Middle frontal gyrus (tissue), 1 donor: ENCODE measurements at regions not wholly inside any gene's neighbourhood (a gene's known extent, or its start where the extent isn't known, plus 50 kb on each side); places are given as distances from the start of the nearest gene placed in this dataset.

Experiments
- DNase-seq: peaks from one replicate; pipeline ENCODE4 v3.0.0-alpha.2; 2015; ENCODE audit warnings: low spot score; ENCODE audit errors: extremely low spot score

DNA sequence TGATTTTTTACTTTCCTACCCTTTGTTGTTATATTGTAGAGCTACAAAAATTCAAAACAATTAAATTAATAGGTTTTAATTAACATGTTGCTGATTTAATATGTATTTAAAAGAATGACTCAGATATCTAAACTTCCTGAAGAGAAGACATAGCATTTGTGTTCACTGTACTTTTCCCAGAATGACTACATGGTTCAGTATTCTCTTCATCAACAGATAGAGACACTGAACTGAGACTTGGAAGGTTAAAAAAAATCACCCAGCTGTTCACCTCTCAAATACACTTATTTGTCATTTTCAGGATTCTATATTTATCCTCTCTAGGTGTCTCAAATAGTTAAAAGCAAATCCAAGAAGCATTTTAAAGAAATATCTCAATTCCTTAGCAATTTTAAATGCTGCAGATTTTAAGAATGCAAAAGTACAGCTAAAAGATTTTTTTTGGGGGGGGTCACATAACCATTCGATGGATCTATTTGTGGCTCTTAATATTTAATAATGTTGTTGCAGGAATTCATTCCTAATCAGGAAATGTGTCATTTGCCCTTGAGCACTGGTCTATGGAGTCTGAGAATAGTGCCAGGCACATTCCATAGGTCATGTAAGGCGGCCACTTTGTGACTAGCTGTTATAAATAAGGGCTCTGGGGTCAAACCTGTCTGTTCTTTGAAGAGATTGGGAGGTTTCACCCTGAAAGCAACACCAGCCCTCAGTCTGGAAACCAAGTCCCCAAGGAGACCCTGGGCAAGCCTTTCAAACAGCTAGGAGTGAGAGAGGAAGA is 463.1 kb downstream of the NR2F1-AS1 start:
- no peak for DNase-seq

GRCh38 chr5:93107805-93108520 is 473.1 kb downstream of the NR2F1-AS1 start:
- no peak for DNase-seq

- DNase-seq, result no peak
These were observed 473.9 kb downstream of the NR2F1-AS1 start for GRCh38 chr5:93107141-93107540.

DNA sequence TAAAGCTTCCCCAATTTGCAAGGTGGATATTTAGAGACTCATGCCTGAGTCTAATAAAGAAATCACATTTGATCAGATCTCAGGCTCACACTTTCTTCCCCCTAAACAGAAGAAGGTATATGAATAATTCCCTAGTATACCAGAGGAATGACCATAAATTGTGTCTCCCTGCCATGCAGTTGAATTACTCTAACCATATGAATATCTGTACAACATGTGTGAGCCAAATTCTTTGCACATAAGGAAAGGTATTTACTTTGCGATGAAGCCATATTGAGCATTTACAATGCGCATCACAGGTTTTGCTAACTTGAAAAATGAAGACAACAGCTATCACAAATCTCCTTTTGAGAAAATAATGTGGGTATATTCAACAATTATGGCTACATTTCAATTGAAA is 479.4 kb downstream of the NR2F1-AS1 start:
- DNase-seq, result no peak

GRCh38 chr5:93100976-93101375 is 480.0 kb downstream of the NR2F1-AS1 start:
- no peak for DNase-seq

- DNase-seq, result no peak
These were observed 480.6 kb downstream of the NR2F1-AS1 start for GRCh38 chr5:93100428-93100827.

DNA sequence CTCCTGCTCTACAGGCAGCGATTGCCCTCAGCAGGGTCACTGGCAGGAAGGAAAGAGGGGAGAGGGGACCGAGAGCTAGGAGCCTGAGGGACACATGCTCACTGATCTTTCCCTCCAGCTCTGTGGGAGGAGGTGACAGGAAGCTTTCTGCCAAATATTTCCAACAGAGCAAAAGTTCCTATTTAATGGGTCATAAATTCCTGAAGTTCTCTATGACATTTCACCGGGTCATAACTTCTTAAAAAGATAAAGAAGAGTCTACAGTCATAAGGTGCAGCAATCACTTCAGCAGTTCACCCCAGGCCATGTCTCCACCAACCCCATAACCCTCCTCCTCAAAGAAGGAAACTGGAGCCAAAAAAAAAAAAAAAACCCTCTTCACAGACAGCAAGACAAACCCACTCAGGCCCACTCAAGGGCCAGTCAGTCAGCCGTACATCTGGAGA is 481.1 kb downstream of the NR2F1-AS1 start:
- no peak for DNase-seq

DNA sequence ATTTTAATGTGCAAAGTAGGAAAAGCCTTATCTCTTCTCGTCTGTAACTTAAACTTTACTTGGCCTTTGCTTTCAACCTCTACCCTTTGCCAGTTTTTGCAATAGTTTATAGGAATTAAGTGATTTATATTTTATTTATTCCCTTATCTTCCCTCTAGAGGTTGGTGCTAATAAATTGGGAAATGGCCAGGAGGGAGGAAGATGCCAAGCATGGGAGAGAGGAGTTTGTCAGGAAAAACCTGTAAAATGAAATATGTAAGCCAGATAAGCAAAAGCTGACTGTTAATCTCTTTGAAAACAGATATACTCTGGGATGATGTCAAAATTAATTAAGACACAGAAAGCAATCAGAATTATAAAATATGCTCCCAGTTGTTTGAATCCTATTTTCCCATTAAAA is 484.5 kb downstream of the NR2F1-AS1 start:
- DNase-seq, result no peak

GRCh38 chr5:93092349-93093105 is 488.5 kb downstream of the NR2F1-AS1 start:
- DNase-seq, result no peak

GRCh38 chr5:93090698-93091097 is 490.3 kb downstream of the NR2F1-AS1 start:
- no peak for DNase-seq

DNA sequence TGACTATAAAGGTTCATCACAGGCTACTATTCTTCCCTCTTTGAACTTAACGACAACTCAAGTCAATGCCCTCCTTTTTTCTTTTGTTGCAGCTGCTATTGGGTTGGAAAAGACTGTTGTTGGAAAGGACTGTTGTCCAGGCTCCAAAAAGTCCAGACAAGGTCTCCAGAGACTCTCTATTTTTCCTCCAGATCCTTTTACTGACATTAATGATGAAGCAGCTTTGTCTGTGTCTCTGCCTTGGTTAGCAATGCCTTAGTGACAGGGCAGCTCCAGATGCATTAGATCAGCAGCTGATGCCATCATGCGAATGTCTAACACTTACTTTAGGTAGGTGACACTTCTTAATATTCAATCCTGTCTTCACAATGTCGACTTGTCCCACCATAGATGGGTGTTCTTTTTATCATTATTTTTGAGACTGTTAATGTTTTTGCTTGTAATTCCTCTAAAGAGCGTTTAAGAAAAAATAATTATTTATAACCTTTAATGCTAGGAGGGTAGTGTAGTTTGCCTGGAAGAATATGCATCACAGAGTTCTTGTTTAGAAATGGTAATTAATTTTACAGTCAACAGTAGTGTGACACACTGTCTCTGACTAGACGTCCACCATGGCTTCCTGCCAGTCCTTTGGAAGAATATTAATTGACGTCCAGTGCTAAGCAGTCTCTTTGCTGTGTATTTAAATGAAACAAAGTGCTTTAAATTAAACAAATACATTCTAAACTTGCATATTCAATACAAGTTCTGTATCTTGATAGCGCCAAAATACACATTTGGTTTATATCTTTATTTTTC is 492.2 kb downstream of the NR2F1-AS1 start:
- DNase-seq, result no peak

GRCh38 chr5:93087326-93087725 is 493.7 kb downstream of the NR2F1-AS1 start:
- DNase-seq, result no peak

GRCh38 chr5:93082981-93083380 is 498.0 kb downstream of the NR2F1-AS1 start:
- no peak for DNase-seq

DNA sequence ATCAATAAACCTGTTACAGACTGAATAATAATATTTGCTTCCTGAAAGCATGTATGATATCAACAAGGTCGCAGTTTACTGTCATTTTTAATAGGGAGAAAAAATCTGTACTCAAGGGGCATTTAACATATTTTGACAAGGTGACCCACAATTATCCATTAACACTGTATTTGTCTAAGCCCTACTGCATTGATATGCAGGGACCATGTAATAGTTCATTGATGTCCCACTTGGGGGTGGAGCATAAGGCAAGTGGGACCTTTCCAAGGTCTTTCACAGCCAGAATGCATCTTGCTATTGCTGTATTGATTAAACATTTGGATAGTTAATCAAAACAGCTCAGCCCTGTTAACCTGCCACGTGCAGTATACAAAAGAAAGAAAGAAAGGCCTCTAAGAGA is 502.0 kb downstream of the NR2F1-AS1 start:
- no peak for DNase-seq

DNA sequence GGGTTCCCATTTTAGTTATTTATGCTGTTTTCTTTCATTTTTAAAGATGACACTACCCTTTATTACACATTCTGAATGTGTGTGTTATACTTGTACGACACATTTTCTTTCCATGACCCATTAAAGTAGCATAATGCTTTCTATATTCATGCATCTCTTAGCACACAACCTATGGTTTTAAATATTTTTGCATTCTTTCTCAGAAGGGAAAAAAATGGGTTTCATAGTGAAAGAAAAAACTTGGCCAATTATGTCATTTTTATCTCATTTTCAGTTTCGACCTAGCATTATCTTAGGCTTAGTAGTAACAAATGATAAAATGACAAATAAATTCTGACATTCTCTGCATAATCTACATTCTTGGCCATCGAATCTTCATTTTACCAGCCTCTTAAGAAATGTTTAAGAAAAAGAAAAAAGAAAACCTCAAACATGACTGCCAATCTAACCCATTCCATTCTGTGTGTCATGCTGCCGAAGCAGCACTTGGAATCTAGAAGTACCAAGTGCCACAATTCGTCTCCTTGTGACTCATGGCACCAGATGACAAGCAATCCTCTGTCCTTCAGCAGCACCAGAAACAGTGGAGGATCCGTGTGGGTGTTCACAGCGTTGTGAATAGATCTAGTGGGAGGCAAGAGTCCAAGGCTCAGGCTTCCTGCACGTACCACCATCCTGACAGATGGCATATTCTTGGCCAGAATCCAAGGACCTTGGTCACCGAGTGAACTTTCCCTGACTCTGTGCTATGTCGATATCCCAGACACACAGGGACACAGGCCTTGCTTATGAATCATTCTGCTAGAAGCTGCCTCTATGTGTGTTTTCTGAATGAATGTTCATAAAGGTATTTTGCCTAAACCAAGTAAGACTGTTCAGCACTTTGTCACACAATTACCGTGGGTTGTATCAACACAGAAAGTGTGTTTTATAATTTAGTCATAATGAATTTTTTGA is 502.7 kb downstream of the NR2F1-AS1 start:
- peak; percentile 53 for DNase-seq

- no peak for DNase-seq
These were observed 504.5 kb downstream of the NR2F1-AS1 start for GRCh38 chr5:93076566-93076965.

DNA sequence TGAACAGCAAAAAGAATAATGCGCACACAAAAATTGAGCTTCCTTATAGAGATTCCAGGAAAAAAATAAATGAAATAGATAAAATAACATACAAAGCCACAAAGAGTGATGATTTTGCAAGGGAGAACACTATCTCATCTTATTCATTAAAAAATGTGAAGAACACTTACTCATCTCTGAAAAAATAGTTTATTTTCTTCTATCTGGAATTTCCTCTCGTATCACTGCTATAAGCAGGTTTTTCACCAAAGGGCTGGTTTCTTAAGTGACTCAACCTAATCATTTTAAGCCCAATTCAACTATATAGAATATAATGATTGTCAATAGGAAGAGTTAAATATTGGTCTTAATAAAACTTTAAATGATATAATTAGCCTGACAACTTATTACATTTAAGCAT is 504.9 kb downstream of the NR2F1-AS1 start:
- DNase-seq, result no peak

GRCh38 chr5:93073547-93073946 is 507.5 kb downstream of the NR2F1-AS1 start:
- no peak for DNase-seq

DNA sequence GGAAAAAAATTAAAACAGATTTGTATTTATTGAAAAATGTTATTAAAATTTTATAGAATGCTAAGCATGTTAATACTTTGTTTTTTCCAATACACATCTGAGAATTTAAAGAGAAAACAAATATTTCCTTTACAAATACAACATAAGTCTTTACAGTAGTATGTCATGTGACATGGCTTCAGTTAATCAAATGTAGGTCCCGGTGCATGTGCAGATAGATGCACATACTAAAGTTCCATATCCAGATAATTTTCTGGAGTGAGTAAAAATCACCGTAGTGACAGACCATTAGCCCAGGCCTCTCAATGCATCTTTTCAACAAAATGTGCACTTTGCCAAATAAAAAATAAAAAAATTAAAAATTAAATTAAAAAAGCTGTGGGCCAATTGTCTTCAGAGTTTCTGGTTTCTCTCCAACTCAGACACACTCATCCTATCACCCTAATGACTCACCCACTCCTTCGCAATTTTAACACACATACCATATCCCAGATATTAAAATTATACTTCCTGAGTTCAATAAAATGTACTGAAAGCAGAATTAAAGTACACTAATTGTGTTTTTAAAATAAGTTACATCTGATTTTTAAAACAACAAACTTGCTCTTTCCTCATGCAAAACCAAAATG is 508.1 kb downstream of the NR2F1-AS1 start:
- no peak for DNase-seq

- no peak for DNase-seq
These were observed 509.3 kb downstream of the NR2F1-AS1 start for GRCh38 chr5:93071710-93072109.
